Fibroblast of mammary gland (primary cell): ENCODE measurements at regions not wholly inside any gene's neighbourhood (a gene's known extent, or its start where the extent isn't known, plus 50 kb on each side); places are given as distances from the start of the nearest gene placed in this dataset.

Experiments
- DNase-seq: peaks from one replicate; pipeline ENCODE4 v3.0.0-alpha.2; 2010; ENCODE audit warnings: low read depth
- H3K4me3 ChIP-seq: 2 replicates; pipeline ENCODE4 v1.5.1; 2011; ENCODE audit warnings: low read depth, mild to moderate bottlenecking, low read length, moderate library complexity; ENCODE audit not compliant: control insufficient read depth
- TF ChIP-seq, protein P1 (sequence below): conservative IDR thresholded peaks from 2 replicates; pipeline ENCODE4 v1.5.1; 2011; ENCODE audit warnings: low read depth, low read length, inconsistent platforms; ENCODE audit not compliant: control insufficient read depth, insufficient read depth

DNA sequence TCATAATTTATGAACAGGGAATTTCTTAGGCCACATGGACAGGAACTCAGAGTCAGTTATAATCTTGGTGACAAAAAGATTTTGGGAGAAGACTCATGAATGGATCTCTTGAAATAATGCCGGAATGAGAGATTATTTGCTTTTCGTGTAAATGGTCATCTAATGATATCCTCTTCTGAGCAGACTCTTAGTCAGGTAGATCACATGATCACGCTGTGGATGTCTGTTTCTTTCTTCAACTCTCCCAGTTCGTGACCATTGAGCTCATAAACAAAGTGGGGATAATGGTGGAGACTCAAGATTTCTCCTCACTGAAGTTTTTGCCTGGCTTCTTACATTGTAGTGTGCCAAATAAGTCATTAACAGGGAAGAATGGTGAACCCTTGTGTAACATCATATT lies 133.1 kb upstream of the CBLB start:
- DNase-seq, result no peak
- TF ChIP-seq, protein P1, sequence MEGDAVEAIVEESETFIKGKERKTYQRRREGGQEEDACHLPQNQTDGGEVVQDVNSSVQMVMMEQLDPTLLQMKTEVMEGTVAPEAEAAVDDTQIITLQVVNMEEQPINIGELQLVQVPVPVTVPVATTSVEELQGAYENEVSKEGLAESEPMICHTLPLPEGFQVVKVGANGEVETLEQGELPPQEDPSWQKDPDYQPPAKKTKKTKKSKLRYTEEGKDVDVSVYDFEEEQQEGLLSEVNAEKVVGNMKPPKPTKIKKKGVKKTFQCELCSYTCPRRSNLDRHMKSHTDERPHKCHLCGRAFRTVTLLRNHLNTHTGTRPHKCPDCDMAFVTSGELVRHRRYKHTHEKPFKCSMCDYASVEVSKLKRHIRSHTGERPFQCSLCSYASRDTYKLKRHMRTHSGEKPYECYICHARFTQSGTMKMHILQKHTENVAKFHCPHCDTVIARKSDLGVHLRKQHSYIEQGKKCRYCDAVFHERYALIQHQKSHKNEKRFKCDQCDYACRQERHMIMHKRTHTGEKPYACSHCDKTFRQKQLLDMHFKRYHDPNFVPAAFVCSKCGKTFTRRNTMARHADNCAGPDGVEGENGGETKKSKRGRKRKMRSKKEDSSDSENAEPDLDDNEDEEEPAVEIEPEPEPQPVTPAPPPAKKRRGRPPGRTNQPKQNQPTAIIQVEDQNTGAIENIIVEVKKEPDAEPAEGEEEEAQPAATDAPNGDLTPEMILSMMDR, result no peak
- H3K4me3 ChIP-seq, result no peak overlapping the region

DNA sequence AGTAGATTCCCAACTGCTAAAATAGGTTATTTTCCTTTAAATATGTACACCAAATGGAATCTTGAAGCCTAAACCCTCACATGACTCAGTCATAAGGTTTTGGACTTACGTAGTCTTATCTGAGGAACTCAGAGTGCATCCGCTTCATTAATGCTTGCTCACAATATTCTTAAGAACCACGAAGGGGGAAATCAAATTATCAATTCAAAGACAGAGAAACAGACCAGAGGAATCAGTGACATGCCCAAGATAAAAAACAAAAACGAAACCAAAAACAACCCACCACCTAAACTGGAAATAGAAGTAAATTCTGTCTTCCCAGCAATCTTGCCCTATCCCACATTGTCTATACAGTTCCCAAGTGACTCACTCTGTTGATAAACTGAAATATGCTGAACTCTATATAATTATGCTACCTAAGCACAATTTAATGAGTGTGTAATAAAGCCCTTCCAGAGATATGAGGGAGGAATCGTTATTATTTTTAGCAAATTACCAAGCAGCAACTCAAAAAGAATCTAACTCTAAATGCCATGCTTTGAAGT lies 135.4 kb upstream of the CBLB start:
- peak overlapping the region; percentile 18 for H3K4me3 ChIP-seq
- TF ChIP-seq, protein P1, result no peak
- peak; percentile 89 for DNase-seq

DNA sequence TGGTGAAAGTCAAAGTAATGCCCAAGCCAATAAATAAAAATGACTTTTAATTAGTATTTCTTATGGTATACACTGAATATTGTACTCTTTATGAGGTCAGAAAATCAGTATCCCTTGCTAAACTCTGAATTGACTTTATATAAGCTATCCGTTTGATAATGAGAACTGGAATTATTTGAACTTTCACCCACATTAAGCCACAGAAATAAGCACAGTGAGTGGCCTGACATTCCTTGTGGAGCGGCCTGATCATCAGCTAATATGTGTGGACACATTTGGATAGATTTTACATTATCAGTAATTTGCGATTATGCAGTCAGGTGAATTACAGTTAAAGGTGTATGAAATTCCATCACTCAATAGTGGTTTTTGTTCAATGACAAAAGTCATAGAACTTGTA lies 136.0 kb upstream of the CBLB start:
- no peak for DNase-seq
- H3K4me3 ChIP-seq, result no peak overlapping the region
- TF ChIP-seq, protein P1, result no peak

DNA sequence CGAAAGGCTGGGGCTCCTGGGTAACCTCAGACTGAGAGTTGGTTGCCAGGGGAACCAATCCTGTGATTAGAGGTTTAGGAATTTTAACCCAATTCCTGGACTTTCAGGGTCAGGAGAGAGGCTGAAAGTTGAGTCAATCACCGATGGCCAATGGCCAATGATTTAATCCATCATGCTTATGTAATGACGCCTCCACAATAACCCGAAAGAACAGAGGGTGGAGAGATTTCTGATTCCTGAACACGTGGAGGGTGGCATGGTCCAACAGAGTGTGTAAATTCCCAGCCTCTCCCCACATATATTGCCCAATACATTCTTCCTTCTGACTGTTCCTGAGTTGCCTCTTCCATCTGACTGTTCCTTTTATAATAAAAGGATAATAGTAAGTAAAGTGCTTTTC lies 137.2 kb upstream of the CBLB start:
- peak; percentile 99 for DNase-seq
- no peak overlapping the region for H3K4me3 ChIP-seq
- TF ChIP-seq, protein P1, result no peak

DNA sequence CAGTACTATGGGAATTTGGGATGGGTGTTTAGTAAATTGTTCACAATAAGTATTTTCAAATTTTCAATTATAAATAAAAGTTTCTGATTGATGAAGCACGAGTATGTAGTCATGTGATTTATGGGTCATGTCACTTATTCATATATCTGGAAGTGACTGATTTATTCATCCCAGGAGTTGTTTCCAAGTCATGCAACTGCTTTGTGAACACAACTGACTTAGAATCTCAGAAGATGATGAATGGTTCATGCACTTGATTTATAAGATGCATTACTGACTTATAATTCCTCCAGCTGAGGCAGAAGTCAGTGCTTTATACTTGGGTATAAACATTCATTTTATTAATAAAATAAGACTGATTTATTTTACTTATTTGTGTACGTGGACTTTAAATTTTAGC lies 137.8 kb upstream of the CBLB start:
- H3K4me3 ChIP-seq, result no peak overlapping the region
- TF ChIP-seq, protein P1, result no peak
- no peak for DNase-seq

DNA sequence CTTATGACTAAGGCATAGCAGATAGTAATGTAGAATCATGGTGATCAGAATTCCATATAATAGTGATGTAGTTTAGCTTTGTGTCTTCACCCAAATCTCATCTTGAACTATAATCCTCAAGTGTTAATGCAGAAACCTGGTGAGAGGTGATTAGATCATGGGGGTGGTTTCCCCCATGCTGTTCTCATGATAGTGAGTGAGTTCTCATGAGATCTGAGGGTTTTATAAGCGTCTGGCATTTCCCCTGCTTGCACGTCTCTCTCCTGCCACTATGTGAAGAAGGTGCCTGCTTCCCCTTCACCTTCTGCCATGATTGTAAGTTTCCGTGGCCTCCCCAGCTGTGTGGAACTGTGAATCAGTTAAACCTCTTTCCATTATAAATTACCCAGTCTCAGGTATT lies 138.7 kb upstream of the CBLB start:
- H3K4me3 ChIP-seq, result no peak overlapping the region
- TF ChIP-seq, protein P1, result no peak
- DNase-seq, result no peak

DNA sequence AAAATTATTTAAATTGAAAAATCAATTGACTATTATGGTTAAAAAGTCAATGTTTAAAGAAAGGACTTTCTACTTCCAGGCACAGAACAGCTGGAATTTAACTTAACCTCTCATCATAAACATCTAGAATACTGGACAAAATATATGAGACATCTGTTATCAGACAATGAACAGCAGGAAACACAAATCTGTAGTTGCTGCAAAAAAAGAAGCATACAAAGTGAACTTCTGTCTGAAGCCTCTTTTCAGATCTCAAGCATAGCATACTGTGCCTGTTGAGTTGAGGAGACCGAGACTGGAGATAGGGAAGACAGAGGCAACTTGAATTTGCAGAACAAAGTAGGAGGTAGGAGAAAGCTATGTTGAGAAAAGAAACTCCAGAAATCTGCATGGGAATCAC lies 140.0 kb upstream of the CBLB start:
- no peak overlapping the region for H3K4me3 ChIP-seq
- TF ChIP-seq, protein P1, result no peak
- DNase-seq, result no peak
